ENCODE measurements at regions not wholly inside any gene's neighbourhood (a gene's known extent, or its start where the extent isn't known, plus 50 kb on each side); places are given as distances from the start of the nearest gene placed in this dataset.

GRCh38 chr3:94232921-94233320, 170.1 kb downstream of the NSUN3 start:
- TF ChIP-seq CTCF (IDR thresholded peaks at IDR 0.05; ENCODE audit: low read length) (no peak), EZH2 (IDR thresholded peaks at IDR 0.05; ENCODE audit: borderline replicate concordance, low read length) (no peak)
